Ascending aorta (tissue), 2 donors: ENCODE measurements at regions not wholly inside any gene's neighbourhood (a gene's known extent, or its start where the extent isn't known, plus 50 kb on each side); places are given as distances from the start of the nearest gene placed in this dataset.

Source experiments
- DNase-seq, 2 donors: peaks; one replicate each; pipeline ENCODE4 v3.0.0-alpha.2; 2019; ENCODE audit warnings: low spot score in 2 of 2
- H3K27ac ChIP-seq, 2 donors: fragments of 200-600 bp; sonication (generic); one replicate each; pipeline ENCODE4 v1.5.1; 2016 to 2017; ENCODE audit warnings: mild to moderate bottlenecking in 1 of 2
- H3K27me3 ChIP-seq: fragments of 200-600 bp; sonication (generic); one replicate; pipeline ENCODE4 v1.5.1; 2017
- H3K36me3 ChIP-seq, 2 donors: fragments of 200-600 bp; sonication (generic); one replicate each; pipeline ENCODE4 v1.5.1; 2016
- H3K4me1 ChIP-seq, 2 donors: fragments of 200-600 bp; sonication (generic); one replicate each; pipeline ENCODE4 v1.5.1; 2016 to 2017; ENCODE audit warnings: mild to moderate bottlenecking in 1 of 2
- H3K4me3 ChIP-seq, 2 donors: fragments of 200-600 bp; sonication (generic); one replicate each; pipeline ENCODE4 v1.5.1; 2016 to 2017; ENCODE audit warnings: mild to moderate bottlenecking in 1 of 2
- H3K9me3 ChIP-seq, 2 donors: fragments of 200-600 bp; sonication (generic); one replicate each; pipeline ENCODE4 v1.5.1; 2016
- CTCF ChIP-seq, 3 experiments: fragments of 200-600 bp in 2 of 3; fragments of 450-650 bp in 1 of 3; sonication (generic) in 2 of 3; IDR thresholded peaks; one replicate each; pipeline ENCODE4 v1.5.1; 2016 to 2019; ENCODE audit warnings: antibody characterized with exemption in 3 of 3, mild to moderate bottlenecking in 1 of 3, moderate library complexity in 1 of 3
- intact Hi-C: fragments of 100-400 bp; cut with DNase I; formaldehyde crosslinking; loops from one replicate; pipeline ENCODE4 v1.15.1; 2023

DNA sequence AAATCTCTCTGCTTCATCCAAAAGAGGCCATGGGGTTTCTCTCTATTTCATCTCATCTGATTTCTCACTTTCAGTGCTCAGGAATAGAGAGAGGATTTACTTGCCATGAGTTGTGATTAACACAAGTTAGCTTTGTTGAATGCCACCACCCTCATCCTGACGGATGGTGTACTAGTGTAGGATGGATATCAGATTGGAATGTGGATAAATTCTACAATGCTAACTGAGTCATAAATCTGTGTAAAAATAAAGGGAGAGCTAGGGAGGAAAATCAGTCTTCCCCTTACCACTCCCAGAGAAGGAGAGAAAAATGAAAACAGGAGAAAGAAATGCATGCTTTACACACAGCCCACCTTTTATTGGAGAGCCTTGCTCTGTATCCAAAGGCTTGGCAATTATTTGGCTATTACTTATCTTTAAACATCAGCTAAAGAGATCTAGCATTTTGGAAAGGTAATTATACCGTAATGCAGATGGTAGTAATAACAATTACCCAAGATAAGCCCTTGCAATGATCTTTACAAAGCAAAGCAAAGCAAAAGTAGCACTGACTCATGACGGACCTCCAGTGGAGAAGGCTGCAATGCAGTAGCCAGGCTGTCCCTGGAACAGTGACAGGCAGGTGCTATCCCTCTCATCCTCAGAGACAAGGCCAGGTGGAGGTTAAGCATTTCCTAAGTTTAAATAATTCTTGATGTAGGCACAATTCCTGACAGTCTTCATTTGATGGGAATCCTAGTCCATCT is 306.3 kb upstream of the PPARGC1A start:
- intact Hi-C loops: no loop called here
- H3K36me3 ChIP-seq: no peaks in the 10 kb centered on the region
- H3K27ac ChIP-seq: no peak overlapping the region
- no peak for TF ChIP-seq CTCF (IDR thresholded peaks at IDR 0.05)
- no peaks in the 10 kb centered on the region for H3K9me3 ChIP-seq
- H3K4me3 ChIP-seq: no peak overlapping the region
- no peak for DNase-seq
- H3K4me1 ChIP-seq: no peaks in the 10 kb centered on the region
- no peaks in the 10 kb centered on the region for H3K27me3 ChIP-seq

- H3K27ac ChIP-seq: no peak overlapping the region
- intact Hi-C loops: no loop called here
Measured at GRCh38 chr4:24192018-24192641, 302.3 kb upstream of the PPARGC1A start.

GRCh38 chr4:24190761-24191695 is 301.2 kb upstream of the PPARGC1A start:
- no peak for TF ChIP-seq CTCF (IDR thresholded peaks at IDR 0.05)
- H3K9me3 ChIP-seq: no peaks in the 10 kb centered on the region
- no peaks in the 10 kb centered on the region for H3K4me1 ChIP-seq
- H3K27me3 ChIP-seq: no peaks in the 10 kb centered on the region
- H3K27ac ChIP-seq: no peak overlapping the region
- DNase-seq: no peak
- no peak overlapping the region for H3K4me3 ChIP-seq
- H3K36me3 ChIP-seq: no peaks in the 10 kb centered on the region
- intact Hi-C loops: no loop called here

More at GRCh38 chr4:24192018-24192641, 302.3 kb upstream of the PPARGC1A start:
- no peaks in the 10 kb centered on the region for H3K9me3 ChIP-seq
- no peak for TF ChIP-seq CTCF (IDR thresholded peaks at IDR 0.05)
- H3K4me1 ChIP-seq: no peaks in the 10 kb centered on the region
- H3K27me3 ChIP-seq: no peaks in the 10 kb centered on the region
- H3K36me3 ChIP-seq: no peaks in the 10 kb centered on the region
- no peak overlapping the region for H3K4me3 ChIP-seq
- no peak for DNase-seq

- no peaks in the 10 kb centered on the region for H3K4me1 ChIP-seq
- no peaks in the 10 kb centered on the region for H3K36me3 ChIP-seq
- H3K4me3 ChIP-seq: no peak overlapping the region
- H3K27ac ChIP-seq: no peak overlapping the region
- intact Hi-C loops: no loop called here
- DNase-seq: no peak
- no peak for TF ChIP-seq CTCF (IDR thresholded peaks at IDR 0.05)
- H3K27me3 ChIP-seq: no peaks in the 10 kb centered on the region
- no peaks in the 10 kb centered on the region for H3K9me3 ChIP-seq
Measured at GRCh38 chr4:24188459-24188858, 298.6 kb upstream of the PPARGC1A start.

- no peaks in the 10 kb centered on the region for H3K27me3 ChIP-seq
- no peak overlapping the region for H3K27ac ChIP-seq
- no peak overlapping the region for H3K4me3 ChIP-seq
- intact Hi-C loops: no loop called here
- no peaks in the 10 kb centered on the region for H3K9me3 ChIP-seq
- DNase-seq: no peak
- TF ChIP-seq CTCF (IDR thresholded peaks at IDR 0.05): no peak
- H3K36me3 ChIP-seq: no peaks in the 10 kb centered on the region
- no peaks in the 10 kb centered on the region for H3K4me1 ChIP-seq
Measured at GRCh38 chr4:24186466-24186865, 296.6 kb upstream of the PPARGC1A start.
